ENCODE measurements at regions not wholly inside any gene's neighbourhood (a gene's known extent, or its start where the extent isn't known, plus 50 kb on each side); places are given as distances from the start of the nearest gene placed in this dataset.
"Not testable (repeated sequence)": the region's sequence is repeated elsewhere in the genome, so short reads cannot be mapped to it uniquely, and the experiment has no call there.

- peak overlapping the region; percentile 45 for H3K4me3 Mint-ChIP-seq
- peak; percentile 40 for ATAC-seq (replicated peaks; ENCODE audit: extremely low read depth, poor library complexity, severe bottlenecking)
- peaks cover 47% of the 10 kb centered on the region for H3K4me1 Mint-ChIP-seq
- no peaks in the 10 kb centered on the region for H3K9me3 Mint-ChIP-seq
- H3K27ac Mint-ChIP-seq (ENCODE audit: low read depth) = peak overlapping the region; percentile 9
- no peak for DNase-seq (ENCODE audit: low spot score in 2 of 2)
- no peaks in the 10 kb centered on the region for H3K36me3 Mint-ChIP-seq (ENCODE audit: insufficient read depth)
- no peaks in the 10 kb centered on the region for H3K27me3 Mint-ChIP-seq
Observed at GRCh38 chr12:89235189-89235993, 116.9 kb downstream of the DUSP6 start.

GRCh38 chr12:89234324-89235114 is 117.8 kb downstream of the DUSP6 start:
- ATAC-seq (replicated peaks; ENCODE audit: extremely low read depth, poor library complexity, severe bottlenecking) (no peak), DNase-seq (ENCODE audit: low spot score in 2 of 2) (no peak)
- H3K4me3 Mint-ChIP-seq = peak overlapping the region; percentile 45
- H3K9me3 Mint-ChIP-seq = no peaks in the 10 kb centered on the region
- no peaks in the 10 kb centered on the region for H3K27me3 Mint-ChIP-seq
- peaks cover 47% of the 10 kb centered on the region for H3K4me1 Mint-ChIP-seq
- H3K27ac Mint-ChIP-seq (ENCODE audit: low read depth) = peak overlapping the region; percentile 9
- H3K36me3 Mint-ChIP-seq (ENCODE audit: insufficient read depth) = no peaks in the 10 kb centered on the region

DNA sequence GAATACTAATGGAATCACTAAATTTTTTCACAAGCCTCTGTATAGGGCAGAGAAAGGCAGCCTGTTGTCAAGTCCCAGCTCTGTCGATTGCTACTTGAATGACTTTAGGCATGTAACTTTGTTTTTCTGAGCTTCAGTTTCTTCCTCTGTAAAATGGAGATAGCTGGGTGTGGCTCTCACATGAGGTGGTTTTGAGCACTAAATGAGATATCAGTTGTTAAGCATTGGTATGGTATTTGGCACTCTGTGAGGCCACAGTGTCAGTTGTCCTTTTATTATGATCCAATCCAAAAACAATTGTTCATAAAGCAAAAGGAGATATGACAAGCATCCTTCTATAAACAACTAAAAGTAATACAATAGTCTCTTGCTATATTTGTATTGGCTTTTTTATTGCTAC is 120.6 kb downstream of the DUSP6 start:
- DNase-seq (ENCODE audit: low spot score in 2 of 2) = no peak
- Mint-ChIP-seq H3K27me3 (no peaks in the 10 kb centered on the region), H3K27ac (ENCODE audit: low read depth) (no peak overlapping the region), H3K36me3 (ENCODE audit: insufficient read depth) (no peaks in the 10 kb centered on the region), H3K9me3 (no peaks in the 10 kb centered on the region), H3K4me3 (no peak overlapping the region), H3K4me1 (peaks cover 34% of the 10 kb centered on the region)
- no peak for ATAC-seq (replicated peaks; ENCODE audit: extremely low read depth, poor library complexity, severe bottlenecking)

GRCh38 chr12:89230376-89231315 is 121.7 kb downstream of the DUSP6 start:
- Mint-ChIP-seq H3K9me3 (no peaks in the 10 kb centered on the region), H3K27me3 (no peaks in the 10 kb centered on the region), H3K4me3 (no peak overlapping the region), H3K4me1 (peaks cover 34% of the 10 kb centered on the region), H3K36me3 (ENCODE audit: insufficient read depth) (no peaks in the 10 kb centered on the region), H3K27ac (ENCODE audit: low read depth) (no peak overlapping the region)
- no peak for DNase-seq (ENCODE audit: low spot score in 2 of 2)
- ATAC-seq (replicated peaks; ENCODE audit: extremely low read depth, poor library complexity, severe bottlenecking) = no peak

DNA sequence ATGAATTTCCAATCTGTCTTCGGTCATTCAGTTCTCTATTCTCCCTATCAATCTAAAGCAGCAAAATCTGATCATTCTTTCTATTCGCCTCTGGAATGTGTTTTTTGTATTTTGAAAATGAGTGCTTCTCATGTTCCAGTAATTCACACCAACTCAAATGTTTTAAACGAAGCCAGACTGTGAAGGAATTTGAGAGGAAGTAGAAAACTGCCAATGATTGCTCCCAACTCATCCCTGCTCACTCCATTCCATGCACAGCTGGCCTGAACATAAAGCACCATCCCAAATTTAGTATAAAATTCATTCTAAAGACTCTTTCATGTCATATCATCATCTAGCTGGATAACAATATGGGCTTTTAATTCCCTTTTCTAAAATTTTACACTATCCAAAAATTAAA is 123.8 kb downstream of the DUSP6 start:
- peaks cover 28% of the 10 kb centered on the region for H3K4me1 Mint-ChIP-seq
- peaks cover 4% of the 10 kb centered on the region for H3K27me3 Mint-ChIP-seq
- H3K4me3 Mint-ChIP-seq = no peak overlapping the region
- H3K36me3 Mint-ChIP-seq (ENCODE audit: insufficient read depth) = no peaks in the 10 kb centered on the region
- DNase-seq (ENCODE audit: low spot score in 2 of 2) (no peak), ATAC-seq (replicated peaks; ENCODE audit: extremely low read depth, poor library complexity, severe bottlenecking) (no peak)
- H3K9me3 Mint-ChIP-seq = no peaks in the 10 kb centered on the region
- no peak overlapping the region for H3K27ac Mint-ChIP-seq (ENCODE audit: low read depth)

GRCh38 chr12:89227774-89228173 is 124.5 kb downstream of the DUSP6 start:
- Mint-ChIP-seq H3K27ac (ENCODE audit: low read depth) (no peak overlapping the region), H3K4me3 (no peak overlapping the region), H3K9me3 (no peaks in the 10 kb centered on the region), H3K4me1 (peaks cover 28% of the 10 kb centered on the region), H3K36me3 (ENCODE audit: insufficient read depth) (no peaks in the 10 kb centered on the region), H3K27me3 (peaks cover 9% of the 10 kb centered on the region)
- ATAC-seq (replicated peaks; ENCODE audit: extremely low read depth, poor library complexity, severe bottlenecking) = no peak
- DNase-seq (ENCODE audit: low spot score in 2 of 2) = no peak

DNA sequence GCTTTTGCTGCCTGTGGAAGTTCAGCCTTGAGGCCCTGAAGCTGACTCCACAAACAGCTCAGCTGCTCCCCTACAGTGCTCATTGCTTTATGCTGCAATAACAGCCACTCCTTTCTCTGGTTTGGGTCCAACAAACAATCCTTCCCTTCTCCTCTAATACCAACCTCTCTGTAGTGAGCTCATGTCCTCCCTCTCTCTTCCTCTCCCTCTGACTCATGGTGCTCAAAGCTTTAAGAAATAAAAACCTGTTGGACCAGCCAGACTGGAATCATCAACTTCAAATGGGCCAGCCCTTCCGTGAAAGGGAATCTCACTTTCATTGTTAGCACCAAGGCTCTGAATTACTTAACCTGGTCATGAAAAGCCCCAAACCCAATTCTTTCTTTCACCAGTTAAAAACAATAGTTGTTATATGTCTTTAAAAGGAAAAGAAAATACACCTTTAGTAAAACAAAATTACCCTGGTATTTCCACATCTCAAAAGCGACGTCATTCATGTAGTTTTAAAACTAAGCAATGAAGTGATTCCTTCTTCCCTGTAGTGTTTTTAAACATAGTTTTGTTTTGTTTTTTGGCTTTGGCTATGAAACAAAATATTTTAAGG is 126.4 kb downstream of the DUSP6 start:
- Mint-ChIP-seq H3K4me1 (peaks cover 16% of the 10 kb centered on the region), H3K27ac (ENCODE audit: low read depth) (peak overlapping the region; percentile 74), H3K9me3 (no peaks in the 10 kb centered on the region), H3K4me3 (peak overlapping the region; percentile 34), H3K27me3 (peaks cover 9% of the 10 kb centered on the region), H3K36me3 (ENCODE audit: insufficient read depth) (no peaks in the 10 kb centered on the region)
- ATAC-seq (replicated peaks; ENCODE audit: extremely low read depth, poor library complexity, severe bottlenecking) (peak; percentile 25), DNase-seq (ENCODE audit: low spot score in 2 of 2) (no peak)

DNA sequence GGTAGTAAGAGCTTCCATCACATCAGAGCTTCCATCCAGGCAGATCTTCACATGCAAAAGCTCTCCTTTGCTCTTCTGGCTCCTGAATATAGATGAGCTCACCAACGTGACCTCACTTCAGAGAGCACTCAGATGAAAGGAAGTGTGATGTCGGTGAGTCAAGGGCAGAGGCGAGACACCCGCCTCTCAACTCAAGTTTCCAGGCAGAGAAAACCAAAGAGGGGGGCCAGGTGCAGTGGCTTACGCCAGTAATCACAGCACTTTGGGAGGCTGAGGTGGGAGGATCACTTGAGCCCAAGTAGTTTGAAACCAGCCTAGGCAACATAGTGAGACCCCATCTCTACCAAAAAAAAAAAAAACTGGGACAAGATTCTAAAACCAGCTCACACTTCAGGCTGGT is 126.9 kb downstream of the DUSP6 start:
- ATAC-seq (replicated peaks; ENCODE audit: extremely low read depth, poor library complexity, severe bottlenecking) = peak; percentile 99
- Mint-ChIP-seq H3K4me3 (peak overlapping the region; percentile 34), H3K27me3 (peaks cover 9% of the 10 kb centered on the region), H3K27ac (ENCODE audit: low read depth) (peak overlapping the region; percentile 74), H3K36me3 (ENCODE audit: insufficient read depth) (no peaks in the 10 kb centered on the region), H3K9me3 (no peaks in the 10 kb centered on the region), H3K4me1 (peaks cover 16% of the 10 kb centered on the region)
- DNase-seq (ENCODE audit: low spot score in 2 of 2) = peak; percentile 20 to 49

- not testable (repeated sequence) for H3K27me3 Mint-ChIP-seq; H3K36me3 Mint-ChIP-seq (ENCODE audit: insufficient read depth); DNase-seq (ENCODE audit: low spot score in 2 of 2); H3K4me3 Mint-ChIP-seq; H3K27ac Mint-ChIP-seq (ENCODE audit: low read depth); H3K9me3 Mint-ChIP-seq; ATAC-seq (replicated peaks; ENCODE audit: extremely low read depth, poor library complexity, severe bottlenecking)
- H3K4me1 Mint-ChIP-seq = peaks cover 16% of the 10 kb centered on the region
Observed at GRCh38 chr12:89222580-89222979, 129.7 kb downstream of the DUSP6 start.

DNA sequence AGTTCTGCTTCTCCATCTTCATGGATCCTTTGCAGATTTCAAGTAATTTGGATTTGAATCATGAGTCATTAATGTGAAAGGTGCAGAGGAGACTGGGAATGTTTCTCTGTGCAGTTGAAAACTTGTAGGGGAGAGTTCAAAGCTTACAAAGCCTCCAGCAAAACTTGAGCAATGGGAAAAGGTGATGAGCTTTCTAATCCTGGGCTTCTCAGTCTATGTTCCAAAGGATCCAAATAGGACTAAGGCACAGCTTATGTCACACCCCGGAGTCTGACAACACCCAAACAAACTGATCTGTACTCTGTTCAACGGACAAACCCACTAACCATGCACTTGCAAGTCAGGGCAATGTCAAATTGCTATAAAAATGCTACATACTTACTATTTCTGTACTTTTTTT is 134.8 kb downstream of the DUSP6 start:
- Mint-ChIP-seq H3K4me3 (no peak overlapping the region), H3K27me3 (no peaks in the 10 kb centered on the region), H3K27ac (ENCODE audit: low read depth) (no peak overlapping the region), H3K4me1 (peaks cover under 1% of the 10 kb centered on the region), H3K9me3 (no peaks in the 10 kb centered on the region), H3K36me3 (ENCODE audit: insufficient read depth) (no peaks in the 10 kb centered on the region)
- no peak for ATAC-seq (replicated peaks; ENCODE audit: extremely low read depth, poor library complexity, severe bottlenecking)
- no peak for DNase-seq (ENCODE audit: low spot score in 2 of 2)

- H3K36me3 Mint-ChIP-seq (ENCODE audit: insufficient read depth) = no peaks in the 10 kb centered on the region
- no peaks in the 10 kb centered on the region for H3K9me3 Mint-ChIP-seq
- H3K4me1 Mint-ChIP-seq = peaks cover 5% of the 10 kb centered on the region
- no peak overlapping the region for H3K27ac Mint-ChIP-seq (ENCODE audit: low read depth)
- ATAC-seq (replicated peaks; ENCODE audit: extremely low read depth, poor library complexity, severe bottlenecking) = no peak
- no peak for DNase-seq (ENCODE audit: low spot score in 2 of 2)
- no peak overlapping the region for H3K4me3 Mint-ChIP-seq
- H3K27me3 Mint-ChIP-seq = no peaks in the 10 kb centered on the region
Observed at GRCh38 chr12:89216211-89216952, 135.9 kb downstream of the DUSP6 start.
